ENCODE measurements at regions not wholly inside any gene's neighbourhood (a gene's known extent, or its start where the extent isn't known, plus 50 kb on each side); places are given as distances from the start of the nearest gene placed in this dataset.

DNA sequence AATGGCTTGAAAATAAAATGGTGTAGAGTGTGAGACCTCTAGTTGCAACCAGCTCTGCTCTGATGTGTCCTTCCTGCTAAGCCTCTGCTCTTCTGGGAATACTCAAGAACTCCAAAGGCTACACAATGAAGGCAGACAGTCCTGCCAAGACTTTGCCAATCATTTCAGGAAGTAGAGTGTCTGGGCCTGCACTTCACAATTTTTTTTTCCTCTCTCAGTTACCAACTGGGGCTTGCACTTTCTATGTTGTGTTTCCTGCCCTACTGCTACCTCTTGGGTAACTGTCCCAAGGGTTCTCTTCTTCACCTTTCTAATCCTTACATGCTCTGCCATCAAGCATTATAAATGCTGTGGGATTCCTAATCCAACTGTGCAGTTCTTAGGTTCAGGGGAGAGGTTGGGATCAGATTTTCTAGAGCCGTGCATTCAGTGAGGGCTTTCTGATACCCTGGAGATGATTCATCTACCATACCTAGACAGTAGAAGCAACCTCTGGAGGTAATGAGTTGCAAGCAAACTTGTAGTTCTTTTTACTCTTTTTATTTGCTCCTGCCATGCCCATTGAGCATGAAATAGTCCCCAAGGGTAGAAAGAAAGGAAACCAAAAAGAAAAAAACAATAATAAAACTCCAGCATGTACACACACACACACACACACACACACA lies 365.9 kb downstream of the MLLT3 start:
- intact Hi-C loops (cut with micrococcal nuclease), result no loop called here
- H3K18ac ChIP-seq (ENCODE audit: low read depth, low read length), result no peak overlapping the region

More for the DNA sequence above, 365.9 kb downstream of the MLLT3 start:
- no peaks in the 10 kb centered on the region for H3K9me1 ChIP-seq (ENCODE audit: insufficient read depth, low read length)
- H3K4me2 ChIP-seq (ENCODE audit: low read depth, low read length), result no peak overlapping the region
- H2BK120ac ChIP-seq (ENCODE audit: low read depth, low read length), result no peak overlapping the region
- no peak overlapping the region for H3K23ac ChIP-seq (ENCODE audit: low read depth, low read length)
- no peak overlapping the region for H2BK15ac ChIP-seq (ENCODE audit: low read depth, low read length)
- no peak overlapping the region for H3K4ac ChIP-seq (ENCODE audit: low read depth, low read length)
- no peak overlapping the region for H2AK5ac ChIP-seq (ENCODE audit: low read depth, low read length)
- no peak overlapping the region for H2AK9ac ChIP-seq (replicated peaks; ENCODE audit: low read depth, low read length, poor library complexity)
- no peak overlapping the region for H3K9ac ChIP-seq (ENCODE audit: low read depth, low read length)
- ATAC-seq (ENCODE audit: low read depth), result no peak
- H3K27me3 ChIP-seq (ENCODE audit: control insufficient read depth, insufficient read depth, low read length), result peaks cover 3% of the 10 kb centered on the region
- DNase-seq, result no peak
- no peaks in the 10 kb centered on the region for H3K79me1 ChIP-seq (ENCODE audit: low read depth in 1 of 2, low read length in 2 of 2)
- no CpG with 5 or more reads among the region's 1 CpG for WGBS, 2 experiments (ENCODE audit: extremely low coverage in 2 of 2, insufficient read length in 1 of 2)
- no peaks in the 10 kb centered on the region for H3K4me1 ChIP-seq (ENCODE audit: control insufficient read depth, insufficient read depth, low read length)
- H3K56ac ChIP-seq (ENCODE audit: extremely low read depth, insufficient read depth, low read length), result no peak overlapping the region
- no peak overlapping the region for H4K8ac ChIP-seq (ENCODE audit: low read depth in 2 of 2, low read length in 2 of 2)
- no peak overlapping the region for H4K5ac ChIP-seq (ENCODE audit: low read depth, low read length)
- no peak overlapping the region for H4K91ac ChIP-seq (ENCODE audit: insufficient read depth, low read depth, low read length)
- ChIA-PET POLR2A (ENCODE audit: unreplicated experiment) (no interaction called here), CTCF (no interaction called here)
- no peaks in the 10 kb centered on the region for H3K36me3 ChIP-seq (ENCODE audit: control insufficient read depth, insufficient read depth, low read length)
- H2AFZ ChIP-seq (replicated peaks; ENCODE audit: low read length, poor library complexity), result no peak overlapping the region
- BruUV-seq (replicated peaks), result no TSS peak
- in situ Hi-C loops (cut with MboI; ENCODE audit: low sequenced_read_pairs), result no loop called here
- H3K4me3 ChIP-seq (ENCODE audit: insufficient read depth, low read depth, low read length), result no peak overlapping the region
- H2BK20ac ChIP-seq (ENCODE audit: low read depth, low read length), result no peak overlapping the region
- TF ChIP-seq ELK1 (IDR thresholded peaks at IDR 0.05; ENCODE audit: borderline replicate concordance, low read depth, low read length) (no peak), MAZ (IDR thresholded peaks at IDR 0.05; ENCODE audit: borderline replicate concordance, low read depth, low read length) (no peak), NFE2L2 (IDR thresholded peaks at IDR 0.05; ENCODE audit: low read depth, low read length) (no peak), SMC3 (IDR thresholded peaks at IDR 0.05; ENCODE audit: low read depth, low read length) (no peak), FOS (IDR thresholded peaks at IDR 0.05; ENCODE audit: low read depth, low read length) (no peak), MXI1 (IDR thresholded peaks at IDR 0.05; ENCODE audit: borderline replicate concordance, low read depth, low read length) (no peak)
- TF ChIP-seq, protein P1, sequence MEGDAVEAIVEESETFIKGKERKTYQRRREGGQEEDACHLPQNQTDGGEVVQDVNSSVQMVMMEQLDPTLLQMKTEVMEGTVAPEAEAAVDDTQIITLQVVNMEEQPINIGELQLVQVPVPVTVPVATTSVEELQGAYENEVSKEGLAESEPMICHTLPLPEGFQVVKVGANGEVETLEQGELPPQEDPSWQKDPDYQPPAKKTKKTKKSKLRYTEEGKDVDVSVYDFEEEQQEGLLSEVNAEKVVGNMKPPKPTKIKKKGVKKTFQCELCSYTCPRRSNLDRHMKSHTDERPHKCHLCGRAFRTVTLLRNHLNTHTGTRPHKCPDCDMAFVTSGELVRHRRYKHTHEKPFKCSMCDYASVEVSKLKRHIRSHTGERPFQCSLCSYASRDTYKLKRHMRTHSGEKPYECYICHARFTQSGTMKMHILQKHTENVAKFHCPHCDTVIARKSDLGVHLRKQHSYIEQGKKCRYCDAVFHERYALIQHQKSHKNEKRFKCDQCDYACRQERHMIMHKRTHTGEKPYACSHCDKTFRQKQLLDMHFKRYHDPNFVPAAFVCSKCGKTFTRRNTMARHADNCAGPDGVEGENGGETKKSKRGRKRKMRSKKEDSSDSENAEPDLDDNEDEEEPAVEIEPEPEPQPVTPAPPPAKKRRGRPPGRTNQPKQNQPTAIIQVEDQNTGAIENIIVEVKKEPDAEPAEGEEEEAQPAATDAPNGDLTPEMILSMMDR (conservative IDR thresholded peaks at IDR 0.05; ENCODE audit: low read depth, low read length), result no peak
- H3K14ac ChIP-seq (replicated peaks; ENCODE audit: low read depth, low read length), result no peak overlapping the region
- no peaks in the 10 kb centered on the region for H4K20me1 ChIP-seq (ENCODE audit: insufficient read depth, low read length)
- no peak overlapping the region for H2BK5ac ChIP-seq (ENCODE audit: low read depth, low read length, poor library complexity, severe bottlenecking)
- H3K27ac ChIP-seq (ENCODE audit: insufficient read depth, low read length), result no peak overlapping the region
- dilution Hi-C loops (cut with HindIII; ENCODE audit: low sequenced_read_pairs, unreplicated experiment), result no loop called here
- H3K9me3 ChIP-seq (ENCODE audit: control insufficient read depth, insufficient read depth, low read length), result no peaks in the 10 kb centered on the region
